OCI-LY1 (cell line): ENCODE measurements at regions not wholly inside any gene's neighbourhood (a gene's known extent, or its start where the extent isn't known, plus 50 kb on each side); places are given as distances from the start of the nearest gene placed in this dataset.

ENCODE experiments used
- H2AFZ ChIP-seq: fragments of 200-600 bp; sonication (generic), shearing (Covaris generic); 2 replicates; pipeline ENCODE4 v1.6.0; 2014; ENCODE audit warnings: antibody characterized with exemption, mild to moderate bottlenecking, low read length
- H3F3A ChIP-seq: fragments of 200-600 bp; sonication (generic), shearing (Covaris generic); 2 replicates; pipeline ENCODE4 v1.6.0; 2014; ENCODE audit warnings: mild to moderate bottlenecking, antibody characterized with exemption, low read length, moderate library complexity; ENCODE audit not compliant: insufficient read depth
- H3K27ac ChIP-seq: fragments of 200-600 bp; sonication (generic); 2 replicates; pipeline ENCODE4 v1.5.1; 2014; ENCODE audit warnings: low read length, mixed run types, mild to moderate bottlenecking, low read depth; ENCODE audit not compliant: poor library complexity, severe bottlenecking
- H3K27me3 ChIP-seq: fragments of 200-600 bp; sonication (generic); 2 replicates; pipeline ENCODE4 v1.6.0; 2014; ENCODE audit warnings: antibody characterized with exemption, mild to moderate bottlenecking, low read length, moderate library complexity; ENCODE audit not compliant: insufficient read depth
- H3K36me3 ChIP-seq: fragments of 200-600 bp; sonication (generic); 2 replicates; pipeline ENCODE4 v1.6.1; 2014; ENCODE audit warnings: mild to moderate bottlenecking, antibody characterized with exemption, low read length, moderate library complexity, mixed read lengths; ENCODE audit not compliant: insufficient read depth
- H3K4me1 ChIP-seq: fragments of 200-600 bp; sonication (generic); 2 replicates; pipeline ENCODE4 v1.5.1; 2014; ENCODE audit warnings: mild to moderate bottlenecking, low read length, moderate library complexity; ENCODE audit not compliant: insufficient read depth, severe bottlenecking
- H3K4me2 ChIP-seq: fragments of 200-600 bp; sonication (generic), shearing (Covaris generic); 2 replicates; pipeline ENCODE4 v1.6.1; 2014; ENCODE audit warnings: low read length
- H3K4me3 ChIP-seq: fragments of 200-600 bp; sonication (generic); 2 replicates; pipeline ENCODE4 v1.5.1; 2014; ENCODE audit warnings: low read length, low read depth, mild to moderate bottlenecking, mixed read lengths; ENCODE audit not compliant: poor library complexity, severe bottlenecking
- H3K79me2 ChIP-seq: fragments of 200-600 bp; shearing (Covaris generic); 2 replicates; pipeline ENCODE4 v1.6.1; 2016; ENCODE audit warnings: mixed run types, low read length, mixed read lengths; ENCODE audit not compliant: insufficient read depth
- H3K9ac ChIP-seq: fragments of 200-600 bp; sonication (generic), shearing (Covaris generic); 2 replicates; pipeline ENCODE4 v1.6.1; 2014; ENCODE audit warnings: mild to moderate bottlenecking, low read length, mixed read lengths
- H3K9me2 ChIP-seq: fragments of 200-600 bp; sonication (generic), shearing (Covaris generic); 2 replicates; pipeline ENCODE4 v1.6.1; 2014; ENCODE audit warnings: low read depth, mild to moderate bottlenecking, low read length, mixed read lengths
- H3K9me3 ChIP-seq: fragments of 200-600 bp; shearing (Covaris generic); 2 replicates; pipeline ENCODE4 v1.6.1; 2014; ENCODE audit warnings: low read length, mixed read lengths
- H4K20me1 ChIP-seq: fragments of 200-600 bp; sonication (generic), shearing (Covaris generic); 2 replicates; pipeline ENCODE4 v1.6.0; 2016; ENCODE audit warnings: mild to moderate bottlenecking, low read length; ENCODE audit not compliant: insufficient read depth
- CTCF ChIP-seq: fragments of 200-600 bp; sonication (generic), shearing (Covaris generic); IDR thresholded peaks from 2 replicates; pipeline ENCODE4 v1.5.1; 2017; ENCODE audit warnings: mild to moderate bottlenecking, antibody characterized with exemption, low read length, moderate library complexity, mixed read lengths
- EZH2 ChIP-seq: fragments of 200-600 bp; sonication (generic), shearing (Covaris generic); IDR thresholded peaks from 2 replicates; pipeline ENCODE4 v1.8.0; 2017; ENCODE audit warnings: borderline replicate concordance, mixed run types, mild to moderate bottlenecking, antibody characterized with exemption, low read length, moderate library complexity, mixed read lengths

- Histone ChIP-seq H2AFZ (no peak overlapping the region), H3K36me3 (peaks cover 22% of the 10 kb centered on the region), H3F3A (no peaks in the 10 kb centered on the region), H3K4me2 (peak overlapping the region; percentile 69), H3K9ac (peak overlapping the region; percentile 90), H3K9me3 (peaks cover 3% of the 10 kb centered on the region; the same call in 1 of the 2 replicates), H4K20me1 (no peaks in the 10 kb centered on the region), H3K9me2 (no peaks in the 10 kb centered on the region), H3K79me2 (peaks cover 67% of the 10 kb centered on the region), H3K27me3 (no peaks in the 10 kb centered on the region), H3K27ac (peak overlapping the region; percentile 79), H3K4me3 (peak overlapping the region; percentile 91), H3K4me1 (peaks cover 23% of the 10 kb centered on the region)
- TF ChIP-seq CTCF (no peak), EZH2 (no peak)
These were observed 1420.3 kb downstream of the UQCRFS1 start for GRCh38 chr19:27792576-27793127.

GRCh38 chr19:27780367-27781075 is 1432.4 kb downstream of the UQCRFS1 start:
- peaks cover 18% of the 10 kb centered on the region for H3K79me2 ChIP-seq
- peak overlapping the region; percentile 91 for H3K27ac ChIP-seq
- H4K20me1 ChIP-seq: no peaks in the 10 kb centered on the region

GRCh38 chr19:27779954-27780353 is 1433.0 kb downstream of the UQCRFS1 start:
- Histone ChIP-seq H3F3A (no peaks in the 10 kb centered on the region), H4K20me1 (no peaks in the 10 kb centered on the region), H3K27ac (peak overlapping the region; percentile 91), H3K4me1 (peaks cover 32% of the 10 kb centered on the region), H3K36me3 (no peaks in the 10 kb centered on the region; the same call in 1 of the 2 replicates), H3K79me2 (peaks cover 12% of the 10 kb centered on the region), H3K4me3 (peak overlapping the region; percentile 49), H2AFZ (no peak overlapping the region), H3K9me3 (no peaks in the 10 kb centered on the region), H3K4me2 (peak overlapping the region; percentile 78), H3K9me2 (no peaks in the 10 kb centered on the region), H3K27me3 (no peaks in the 10 kb centered on the region), H3K9ac (peak overlapping the region; percentile 64)
- TF ChIP-seq CTCF: no peak
- TF ChIP-seq EZH2: no peak

More at GRCh38 chr19:27780367-27781075, 1432.4 kb downstream of the UQCRFS1 start:
- Histone ChIP-seq H3K4me1 (peaks cover 32% of the 10 kb centered on the region), H2AFZ (peak overlapping the region; percentile 45; the same call in 1 of the 2 replicates), H3K9me2 (no peaks in the 10 kb centered on the region), H3K4me2 (peak overlapping the region; percentile 78), H3K27me3 (no peaks in the 10 kb centered on the region), H3K9ac (peak overlapping the region; percentile 64), H3K36me3 (no peaks in the 10 kb centered on the region; the same call in 1 of the 2 replicates), H3K9me3 (no peaks in the 10 kb centered on the region), H3F3A (no peaks in the 10 kb centered on the region), H3K4me3 (peak overlapping the region; percentile 49)
- no peak for TF ChIP-seq EZH2
- TF ChIP-seq CTCF: no peak
